ENCODE measurements at regions not wholly inside any gene's neighbourhood (a gene's known extent, or its start where the extent isn't known, plus 50 kb on each side); places are given as distances from the start of the nearest gene placed in this dataset.

DNA sequence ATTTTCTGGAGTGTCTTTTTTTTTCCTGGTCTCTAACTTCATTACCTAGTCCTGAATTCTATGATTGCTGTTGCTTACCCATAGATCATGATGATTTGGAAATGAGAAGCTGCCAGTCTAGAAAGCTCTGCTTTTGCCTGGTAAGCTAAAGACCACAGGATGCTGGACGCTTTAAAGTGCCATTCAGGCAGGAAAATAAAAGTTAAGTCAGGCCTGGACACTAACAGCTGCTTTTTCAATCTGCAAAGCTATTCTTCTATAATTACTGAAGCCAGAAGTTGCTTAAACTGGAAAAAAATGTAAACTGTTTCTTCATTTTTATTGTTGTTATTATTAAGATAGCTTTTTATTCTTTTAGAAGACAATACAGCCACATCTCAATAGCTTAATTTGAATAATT, 129.8 kb upstream of the SPACA1 start:
- no peak overlapping the region for H3K4me3 ChIP-seq (ENCODE audit: low read depth, low read length)
- no peak for DNase-seq (ENCODE audit: low read depth, low spot score)
- in situ Hi-C loops (cut with HindIII; ENCODE audit: low sequenced_read_pairs), result no loop called here
- TF ChIP-seq, protein P1, sequence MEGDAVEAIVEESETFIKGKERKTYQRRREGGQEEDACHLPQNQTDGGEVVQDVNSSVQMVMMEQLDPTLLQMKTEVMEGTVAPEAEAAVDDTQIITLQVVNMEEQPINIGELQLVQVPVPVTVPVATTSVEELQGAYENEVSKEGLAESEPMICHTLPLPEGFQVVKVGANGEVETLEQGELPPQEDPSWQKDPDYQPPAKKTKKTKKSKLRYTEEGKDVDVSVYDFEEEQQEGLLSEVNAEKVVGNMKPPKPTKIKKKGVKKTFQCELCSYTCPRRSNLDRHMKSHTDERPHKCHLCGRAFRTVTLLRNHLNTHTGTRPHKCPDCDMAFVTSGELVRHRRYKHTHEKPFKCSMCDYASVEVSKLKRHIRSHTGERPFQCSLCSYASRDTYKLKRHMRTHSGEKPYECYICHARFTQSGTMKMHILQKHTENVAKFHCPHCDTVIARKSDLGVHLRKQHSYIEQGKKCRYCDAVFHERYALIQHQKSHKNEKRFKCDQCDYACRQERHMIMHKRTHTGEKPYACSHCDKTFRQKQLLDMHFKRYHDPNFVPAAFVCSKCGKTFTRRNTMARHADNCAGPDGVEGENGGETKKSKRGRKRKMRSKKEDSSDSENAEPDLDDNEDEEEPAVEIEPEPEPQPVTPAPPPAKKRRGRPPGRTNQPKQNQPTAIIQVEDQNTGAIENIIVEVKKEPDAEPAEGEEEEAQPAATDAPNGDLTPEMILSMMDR (IDR thresholded peaks at IDR 0.05; ENCODE audit: low read depth, low read length), result no peak

DNA sequence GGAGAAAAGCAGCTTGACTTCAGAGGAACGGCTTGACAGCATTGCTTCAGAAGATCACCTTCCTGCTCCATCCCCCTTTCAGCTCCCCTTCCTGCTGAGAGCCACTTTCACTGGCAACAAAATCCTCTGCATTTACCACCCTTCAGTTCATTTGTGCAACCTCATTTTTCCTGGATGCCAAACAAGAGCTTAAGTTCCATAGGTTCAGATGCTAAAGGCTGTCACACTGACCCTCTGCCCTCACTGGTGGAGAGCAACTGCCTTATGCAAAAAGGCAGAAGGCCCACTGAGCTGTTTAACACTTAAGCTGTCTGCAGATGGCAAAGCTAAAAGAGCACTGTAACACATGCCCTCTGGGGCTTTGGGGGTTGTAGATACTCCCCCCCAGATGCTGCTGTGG, 131.2 kb upstream of the SPACA1 start:
- DNase-seq (ENCODE audit: low read depth, low spot score), result no peak
- in situ Hi-C loops (cut with HindIII; ENCODE audit: low sequenced_read_pairs), result no loop called here
- TF ChIP-seq, protein P1 (IDR thresholded peaks at IDR 0.05; ENCODE audit: low read depth, low read length), result no peak
- no peak overlapping the region for H3K4me3 ChIP-seq (ENCODE audit: low read depth, low read length)

DNA sequence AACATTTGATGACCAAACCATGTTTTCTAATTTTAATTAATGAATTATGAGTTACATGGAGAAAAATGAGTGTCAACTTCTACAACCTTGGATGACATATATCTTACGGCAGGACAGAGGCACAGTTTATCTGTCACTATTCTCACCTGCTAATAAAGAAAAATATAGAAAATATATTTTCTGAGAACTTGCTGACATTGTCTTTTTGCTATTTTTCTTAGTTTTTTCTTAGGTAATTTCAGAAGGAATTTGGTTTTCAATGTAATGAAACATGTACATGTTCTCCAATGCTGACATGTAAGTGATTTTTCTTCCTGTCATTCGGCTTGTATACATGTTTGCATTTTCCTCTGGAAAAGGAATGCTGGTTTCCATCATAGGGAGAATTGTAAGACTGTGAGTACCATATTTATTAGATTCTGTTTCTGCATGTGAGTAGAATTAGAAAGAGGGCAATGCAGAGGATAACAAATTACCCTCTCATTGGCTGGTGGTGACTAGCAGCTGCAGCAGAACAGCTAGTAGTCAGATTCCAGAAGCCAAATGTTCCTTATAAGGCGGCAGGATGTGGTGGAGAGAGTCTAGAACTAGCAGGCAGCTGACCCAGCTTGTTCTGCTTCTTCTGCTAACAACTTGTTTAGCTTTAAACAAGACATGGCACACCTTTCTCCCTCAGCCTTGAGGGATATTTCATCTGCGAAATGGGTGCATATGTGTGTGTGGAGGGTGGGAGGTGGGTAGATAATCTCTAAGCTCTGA, 132.8 kb upstream of the SPACA1 start:
- in situ Hi-C loops (cut with HindIII; ENCODE audit: low sequenced_read_pairs), result no loop called here
- TF ChIP-seq, protein P1 (IDR thresholded peaks at IDR 0.05; ENCODE audit: low read depth, low read length), result no peak
- DNase-seq (ENCODE audit: low read depth, low spot score), result peak; percentile 51
- no peak overlapping the region for H3K4me3 ChIP-seq (ENCODE audit: low read depth, low read length)

DNA sequence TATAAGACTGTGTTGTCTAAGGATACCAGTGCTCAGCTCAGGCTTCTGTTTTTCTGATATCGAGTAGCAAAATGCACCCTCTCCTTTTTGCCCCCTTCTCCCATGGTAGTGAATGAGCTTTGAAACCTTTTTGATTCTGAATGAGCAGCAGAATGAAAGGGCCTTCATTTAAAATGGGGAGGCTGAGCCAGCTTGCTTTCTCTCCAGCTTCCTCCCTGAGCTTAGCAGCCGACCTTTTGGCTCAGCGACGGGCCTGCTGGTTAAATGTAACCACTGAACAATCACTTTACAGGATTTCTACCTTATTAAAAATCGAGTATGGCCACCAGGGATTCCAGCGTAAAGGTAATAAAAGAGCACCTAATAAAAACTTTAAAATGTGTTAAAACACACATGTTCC, 133.7 kb upstream of the SPACA1 start:
- in situ Hi-C loops (cut with HindIII; ENCODE audit: low sequenced_read_pairs), result no loop called here
- no peak for DNase-seq (ENCODE audit: low read depth, low spot score)
- TF ChIP-seq, protein P1 (IDR thresholded peaks at IDR 0.05; ENCODE audit: low read depth, low read length), result no peak
- H3K4me3 ChIP-seq (ENCODE audit: low read depth, low read length), result no peak overlapping the region

DNA sequence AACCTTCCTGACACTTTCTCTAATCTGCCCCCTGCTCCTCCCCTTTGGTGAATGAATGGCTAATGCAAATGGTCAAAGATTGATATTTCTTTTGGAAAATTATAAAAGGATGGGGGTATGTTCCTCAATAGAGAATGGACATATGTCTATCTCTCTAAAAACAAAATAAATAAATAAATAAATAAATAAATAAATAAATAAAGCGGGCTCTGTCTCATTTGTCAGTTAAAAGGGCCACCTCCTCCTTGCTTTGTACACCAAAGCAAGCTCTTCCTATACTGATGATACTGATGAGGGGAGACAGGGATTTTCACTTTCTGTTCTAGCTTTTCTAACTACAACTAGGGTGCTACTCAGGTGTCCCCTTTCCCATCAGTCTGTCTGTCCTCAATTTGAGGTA, 135.5 kb upstream of the SPACA1 start:
- DNase-seq (ENCODE audit: low read depth, low spot score), result no peak
- H3K4me3 ChIP-seq (ENCODE audit: low read depth, low read length), result no peak overlapping the region
- in situ Hi-C loops (cut with HindIII; ENCODE audit: low sequenced_read_pairs), result no loop called here
- TF ChIP-seq, protein P1 (IDR thresholded peaks at IDR 0.05; ENCODE audit: low read depth, low read length), result no peak

DNA sequence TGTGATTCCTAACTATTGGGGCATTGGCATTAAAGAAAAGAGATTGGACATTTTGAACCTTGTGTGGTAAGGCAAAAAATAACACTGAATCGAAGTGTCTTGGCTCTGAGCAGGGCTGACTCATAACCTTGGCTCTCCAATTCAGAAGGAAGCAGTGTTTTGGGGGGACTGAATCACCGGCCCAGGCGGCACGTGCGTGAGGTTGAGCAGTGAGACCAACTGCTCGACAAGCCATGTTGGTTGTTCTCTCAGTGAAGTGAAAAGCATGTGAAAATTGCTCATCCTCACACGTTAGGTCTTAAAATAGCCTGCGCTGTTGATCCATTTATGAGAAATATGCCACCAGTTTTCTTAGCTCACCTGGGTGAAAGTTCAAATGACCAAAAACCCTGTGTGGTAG, 137.8 kb upstream of the SPACA1 start:
- in situ Hi-C loops (cut with HindIII; ENCODE audit: low sequenced_read_pairs), result no loop called here
- TF ChIP-seq, protein P1 (IDR thresholded peaks at IDR 0.05; ENCODE audit: low read depth, low read length), result no peak
- DNase-seq (ENCODE audit: low read depth, low spot score), result peak; percentile 93
- H3K4me3 ChIP-seq (ENCODE audit: low read depth, low read length), result no peak overlapping the region

Measured in astrocyte of the spinal cord (primary cell).